Effector memory CD8-positive, alpha-beta T cell (primary cell): ENCODE measurements at regions not wholly inside any gene's neighbourhood (a gene's known extent, or its start where the extent isn't known, plus 50 kb on each side); places are given as distances from the start of the nearest gene placed in this dataset.

Source experiments
- ATAC-seq: fragments of 150-1000 bp; cut with Tn5 transposase; replicated peaks from 2 replicates; pipeline ENCODE4 v1.10.0; 2021; ENCODE audit warnings: mild to moderate bottlenecking, moderate library complexity
- DNase-seq, 3 experiments: peaks; one replicate each; pipeline ENCODE4 v3.0.0; 2021
- H3K27ac Mint-ChIP-seq, 2 donors: one replicate each; pipeline ENCODE4 v1.8.0; 2022; ENCODE audit warnings: mild to moderate bottlenecking in 2 of 2, mixed read lengths in 2 of 2, moderate library complexity in 2 of 2
- H3K27me3 Mint-ChIP-seq, 2 donors: one replicate each; pipeline ENCODE4 v1.8.0; 2022; ENCODE audit warnings: mixed read lengths in 2 of 2
- H3K36me3 Mint-ChIP-seq: one replicate; pipeline ENCODE4 v1.8.0; 2022; ENCODE audit warnings: mild to moderate bottlenecking, moderate library complexity, mixed read lengths; ENCODE audit not compliant: insufficient read depth
- H3K4me1 Mint-ChIP-seq, 2 donors: one replicate each; pipeline ENCODE4 v1.8.0; 2022; ENCODE audit warnings: low read depth in 2 of 2, mixed read lengths in 2 of 2
- H3K4me3 Mint-ChIP-seq, 2 donors: one replicate each; pipeline ENCODE4 v1.8.0; 2022; ENCODE audit warnings: mild to moderate bottlenecking in 2 of 2, mixed read lengths in 2 of 2, moderate library complexity in 2 of 2
- H3K9me3 Mint-ChIP-seq, 2 donors: one replicate each; pipeline ENCODE4 v1.8.0; 2022; ENCODE audit warnings: mixed read lengths in 2 of 2

DNA sequence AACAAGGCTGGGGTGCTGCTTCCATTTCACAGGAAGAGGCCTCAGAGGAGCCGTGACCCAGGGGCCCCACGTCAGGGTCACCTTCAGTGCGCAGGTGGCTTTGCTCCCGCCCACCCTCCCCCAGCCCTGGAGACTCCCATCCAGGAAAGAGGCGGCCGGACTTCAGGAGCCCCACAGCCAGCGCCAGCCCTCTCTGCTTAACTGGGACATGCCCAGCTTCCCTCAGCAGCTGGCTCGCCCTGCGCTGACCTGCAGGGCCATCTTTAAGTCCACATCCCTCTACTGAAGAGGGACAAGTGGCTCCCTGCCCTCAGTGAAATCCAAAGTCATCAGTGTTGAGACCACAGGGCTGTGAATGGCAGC lies 141.9 kb upstream of the PPP2R2D start:
- H3K4me3 Mint-ChIP-seq, result no peak overlapping the region
- H3K27ac Mint-ChIP-seq, result no peak overlapping the region
- DNase-seq (no peak), ATAC-seq (no peak)
- no peaks in the 10 kb centered on the region for H3K9me3 Mint-ChIP-seq
- peaks cover 21 to 31% of the 10 kb centered on the region in 2 donors for H3K27me3 Mint-ChIP-seq
- no peaks in the 10 kb centered on the region for H3K4me1 Mint-ChIP-seq
- no peaks in the 10 kb centered on the region for H3K36me3 Mint-ChIP-seq

DNA sequence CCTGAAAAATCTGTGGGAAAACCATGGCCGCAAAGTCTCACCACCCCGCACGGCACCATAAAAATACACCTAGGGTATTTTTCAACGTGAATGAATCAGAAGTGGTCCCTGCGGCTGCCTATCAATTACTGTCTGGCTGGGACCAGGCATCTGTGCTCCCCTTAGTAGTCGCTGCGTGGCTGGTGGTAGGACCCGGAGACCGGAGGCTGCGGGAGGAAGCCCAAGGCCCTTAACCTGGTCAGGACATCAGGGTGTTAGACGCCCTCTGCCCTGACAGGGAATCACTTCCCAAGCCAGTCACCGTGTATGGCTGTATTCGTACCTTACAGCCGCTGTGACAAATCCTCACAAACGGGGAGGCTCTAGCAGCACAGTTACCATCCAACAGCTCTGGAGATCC lies 141.5 kb upstream of the PPP2R2D start:
- no peak overlapping the region for H3K4me3 Mint-ChIP-seq
- no peaks in the 10 kb centered on the region for H3K36me3 Mint-ChIP-seq
- no peak for ATAC-seq
- no peaks in the 10 kb centered on the region for H3K9me3 Mint-ChIP-seq
- no peaks in the 10 kb centered on the region for H3K4me1 Mint-ChIP-seq
- no peak overlapping the region for H3K27ac Mint-ChIP-seq
- peaks cover 21 to 35% of the 10 kb centered on the region in 2 donors for H3K27me3 Mint-ChIP-seq
- DNase-seq, result no peak

DNA sequence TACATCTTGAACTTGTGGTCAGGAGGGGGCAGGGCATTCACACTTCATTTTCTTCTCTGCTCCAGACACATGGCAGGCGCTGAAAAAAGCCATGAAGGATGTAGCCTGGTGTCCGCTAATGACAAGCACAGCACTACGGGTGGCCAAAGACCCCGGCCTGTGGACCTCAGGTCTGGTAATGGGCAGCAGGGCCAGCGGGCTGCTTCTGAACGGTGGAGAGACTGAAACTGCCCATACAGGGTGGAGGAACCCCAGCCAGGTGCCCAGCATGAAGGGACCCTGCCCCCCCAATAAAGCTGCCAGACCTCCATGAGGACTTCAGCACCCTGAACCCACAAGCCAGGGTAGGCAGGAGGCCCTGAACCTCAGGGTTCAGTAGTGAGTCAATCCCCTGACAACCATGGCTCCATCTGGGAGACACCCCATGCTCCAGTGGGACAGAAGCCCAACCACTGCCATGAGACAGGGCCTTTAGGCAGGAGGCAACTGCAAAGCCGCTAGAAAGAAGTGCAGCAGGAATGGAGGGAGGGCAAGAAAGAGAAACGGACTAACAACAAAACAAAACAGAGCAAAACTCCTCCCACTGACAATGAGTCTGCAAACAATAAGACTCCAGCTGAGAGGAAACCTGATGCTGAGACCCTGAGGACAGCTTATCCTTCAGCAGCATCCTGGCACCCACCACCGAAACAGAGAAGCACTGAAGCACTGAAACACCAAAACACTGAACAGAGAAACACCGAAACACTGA lies 140.2 kb upstream of the PPP2R2D start:
- no peaks in the 10 kb centered on the region for H3K9me3 Mint-ChIP-seq
- H3K27ac Mint-ChIP-seq, result no peak overlapping the region
- ATAC-seq, result no peak
- no peaks in the 10 kb centered on the region for H3K4me1 Mint-ChIP-seq
- H3K36me3 Mint-ChIP-seq, result no peaks in the 10 kb centered on the region
- no peak for DNase-seq
- H3K27me3 Mint-ChIP-seq, result peaks cover 21 to 37% of the 10 kb centered on the region in 2 donors
- no peak overlapping the region for H3K4me3 Mint-ChIP-seq

DNA sequence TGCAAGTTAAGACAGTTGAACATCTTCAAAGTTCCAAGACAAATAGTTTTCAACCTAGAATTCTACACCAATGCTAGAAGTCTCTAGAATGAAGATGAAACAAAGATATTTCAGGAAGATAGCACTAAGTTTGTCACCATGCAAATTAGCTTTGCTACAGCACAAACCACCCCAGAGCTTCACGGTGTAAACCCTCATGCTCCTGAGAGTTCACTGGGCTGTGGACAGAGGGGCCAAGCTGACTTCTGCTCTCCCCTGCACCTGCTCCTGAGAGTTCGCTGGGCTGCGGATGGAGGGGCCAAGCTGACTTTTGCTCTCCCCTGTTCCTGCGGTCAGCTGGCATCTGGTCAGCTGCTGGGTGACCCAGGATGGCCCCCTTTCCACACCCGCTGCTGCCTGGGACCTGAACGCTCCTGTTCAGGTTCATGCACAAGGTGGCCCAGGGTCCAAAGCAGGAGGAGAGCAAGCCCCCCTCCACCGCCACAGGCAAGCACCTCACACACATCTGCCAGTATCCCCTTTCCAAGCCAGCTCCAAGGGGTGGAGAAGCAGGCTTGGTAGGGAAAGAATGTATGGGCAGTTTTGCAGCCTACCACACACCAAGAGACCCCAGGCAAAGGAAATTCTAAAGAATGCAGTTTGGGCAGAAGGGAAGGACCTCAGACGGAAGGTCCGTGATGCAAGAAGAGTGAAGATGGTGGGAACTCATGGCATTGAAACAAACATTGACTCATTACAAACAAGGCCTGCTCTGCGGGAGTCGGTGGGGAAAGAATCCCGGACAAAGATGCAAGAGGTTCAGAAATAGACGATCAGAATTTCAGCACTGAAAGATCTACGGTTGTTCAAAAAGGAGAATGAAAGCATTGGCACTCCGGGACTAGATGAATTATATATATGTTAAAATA lies 137.8 kb upstream of the PPP2R2D start:
- no peak for ATAC-seq
- Mint-ChIP-seq H3K4me3 (no peak overlapping the region), H3K9me3 (no peaks in the 10 kb centered on the region), H3K36me3 (no peaks in the 10 kb centered on the region), H3K27me3 (peaks cover 21 to 43% of the 10 kb centered on the region in 2 donors), H3K4me1 (no peaks in the 10 kb centered on the region), H3K27ac (no peak overlapping the region)
- DNase-seq, result no peak

DNA sequence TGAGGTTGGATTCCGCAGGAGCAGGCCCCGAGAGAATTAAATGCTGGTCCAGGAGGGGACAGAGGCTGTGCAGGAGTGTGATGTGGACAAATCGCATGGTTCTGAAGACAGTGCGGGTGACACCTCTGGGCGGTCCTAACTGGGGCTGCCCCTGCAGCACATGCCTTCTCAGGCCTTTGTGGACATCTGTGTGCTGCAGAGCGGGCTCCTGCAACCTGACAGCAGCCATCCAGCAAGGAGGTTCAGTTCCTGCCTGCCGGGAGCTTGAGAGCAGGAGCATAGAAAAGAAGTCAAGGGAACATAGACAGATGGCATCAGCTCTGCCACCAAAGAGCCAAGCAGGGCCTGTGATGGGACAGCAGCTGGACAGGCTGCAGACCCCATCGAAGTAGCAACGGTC lies 135.9 kb upstream of the PPP2R2D start:
- no peak overlapping the region for H3K4me3 Mint-ChIP-seq
- DNase-seq (no peak), ATAC-seq (no peak)
- H3K27ac Mint-ChIP-seq, result no peak overlapping the region
- H3K36me3 Mint-ChIP-seq, result no peaks in the 10 kb centered on the region
- H3K27me3 Mint-ChIP-seq, result peaks cover 21 to 49% of the 10 kb centered on the region in 2 donors
- H3K9me3 Mint-ChIP-seq, result no peaks in the 10 kb centered on the region
- no peaks in the 10 kb centered on the region for H3K4me1 Mint-ChIP-seq

DNA sequence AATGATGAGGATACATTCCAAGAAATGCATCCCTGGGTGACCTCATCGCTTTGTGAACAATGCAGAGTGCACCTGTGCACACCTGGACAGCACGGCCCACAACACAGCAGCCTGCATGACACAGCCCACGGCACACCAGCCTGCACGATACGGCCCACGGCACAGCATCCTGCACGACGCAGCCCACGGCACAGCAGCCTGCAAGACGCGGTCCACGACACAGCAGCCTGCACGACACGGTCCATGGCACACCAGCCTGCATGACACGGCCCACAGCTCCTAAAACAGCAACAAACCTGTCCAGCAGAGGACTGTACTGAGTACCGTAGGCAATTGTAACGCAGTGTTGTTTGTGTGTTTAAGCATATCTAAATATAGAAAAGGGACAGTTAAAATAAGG lies 134.7 kb upstream of the PPP2R2D start:
- DNase-seq (no peak), ATAC-seq (no peak)
- H3K4me3 Mint-ChIP-seq, result no peak overlapping the region
- no peaks in the 10 kb centered on the region for H3K9me3 Mint-ChIP-seq
- no peaks in the 10 kb centered on the region for H3K36me3 Mint-ChIP-seq
- H3K27ac Mint-ChIP-seq, result no peak overlapping the region
- H3K27me3 Mint-ChIP-seq, result peaks cover 14 to 46% of the 10 kb centered on the region in 2 donors
- no peaks in the 10 kb centered on the region for H3K4me1 Mint-ChIP-seq

DNA sequence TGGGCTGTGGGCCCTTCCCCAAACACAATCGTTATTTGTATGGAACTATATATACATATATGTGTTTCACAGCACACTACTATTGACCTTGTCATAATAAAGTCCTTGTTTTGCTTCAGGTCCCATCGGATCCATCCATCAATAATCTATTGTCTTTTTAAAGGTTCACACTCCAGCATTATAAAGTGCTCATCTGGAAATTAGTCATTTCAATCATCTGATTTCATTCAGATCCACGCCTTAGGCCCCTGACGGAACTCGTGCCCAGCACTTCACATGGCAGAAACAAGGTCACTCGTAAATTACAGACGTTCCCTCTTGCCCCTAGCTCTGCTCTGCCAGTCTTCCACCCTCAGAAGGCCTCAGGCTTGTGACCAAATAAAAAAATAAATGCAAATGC lies 133.1 kb upstream of the PPP2R2D start:
- Mint-ChIP-seq H3K36me3 (no peaks in the 10 kb centered on the region), H3K9me3 (no peaks in the 10 kb centered on the region), H3K27ac (no peak overlapping the region), H3K4me1 (no peaks in the 10 kb centered on the region), H3K27me3 (peaks cover 0 to 44% of the 10 kb centered on the region in 2 donors), H3K4me3 (no peak overlapping the region)
- ATAC-seq (no peak), DNase-seq (no peak)

DNA sequence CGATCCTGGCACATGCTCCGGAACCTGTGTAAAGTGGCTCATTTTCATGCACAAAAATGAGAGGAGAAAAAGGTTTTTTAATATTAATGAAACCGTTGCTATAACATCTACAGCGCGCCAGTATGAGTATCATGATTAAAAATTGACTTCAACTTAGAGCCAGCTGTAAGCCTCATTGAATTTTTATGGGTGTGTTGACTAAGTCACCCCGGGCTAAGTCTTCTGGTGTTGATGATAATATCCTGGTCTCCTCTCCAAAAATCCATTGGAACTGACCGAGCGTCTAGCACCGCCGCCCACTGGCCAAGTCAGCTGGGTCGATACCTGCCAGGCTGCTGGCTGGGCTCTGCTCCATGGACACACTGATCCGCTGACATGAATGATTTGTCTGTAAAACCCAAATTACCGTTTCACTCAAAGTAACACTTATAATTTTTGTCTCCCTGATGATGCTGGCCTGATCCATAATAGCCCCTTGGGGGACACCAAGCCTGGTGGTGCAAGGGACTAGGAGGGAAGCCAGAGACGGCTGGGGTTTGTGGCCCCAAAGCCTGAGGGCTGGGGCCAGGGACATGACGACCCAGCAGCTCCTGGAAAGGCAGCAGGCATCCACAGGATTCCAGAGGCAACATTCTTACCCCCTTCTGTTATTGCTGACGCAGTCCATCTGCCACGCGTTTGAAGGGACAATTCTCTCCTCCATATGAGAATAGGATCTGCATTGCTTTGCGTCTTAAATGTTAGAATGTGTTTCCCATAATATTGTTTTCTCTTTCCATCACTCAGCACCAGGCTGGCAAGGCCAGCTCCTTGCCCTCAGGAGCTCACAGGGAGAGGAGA lies 131.0 kb upstream of the PPP2R2D start:
- H3K4me3 Mint-ChIP-seq, result no peak overlapping the region
- H3K27ac Mint-ChIP-seq, result no peak overlapping the region
- no peaks in the 10 kb centered on the region for H3K36me3 Mint-ChIP-seq
- DNase-seq, result no peak
- H3K9me3 Mint-ChIP-seq, result no peaks in the 10 kb centered on the region
- H3K4me1 Mint-ChIP-seq, result no peaks in the 10 kb centered on the region
- H3K27me3 Mint-ChIP-seq, result peaks cover 0 to 31% of the 10 kb centered on the region in 2 donors
- ATAC-seq, result no peak

DNA sequence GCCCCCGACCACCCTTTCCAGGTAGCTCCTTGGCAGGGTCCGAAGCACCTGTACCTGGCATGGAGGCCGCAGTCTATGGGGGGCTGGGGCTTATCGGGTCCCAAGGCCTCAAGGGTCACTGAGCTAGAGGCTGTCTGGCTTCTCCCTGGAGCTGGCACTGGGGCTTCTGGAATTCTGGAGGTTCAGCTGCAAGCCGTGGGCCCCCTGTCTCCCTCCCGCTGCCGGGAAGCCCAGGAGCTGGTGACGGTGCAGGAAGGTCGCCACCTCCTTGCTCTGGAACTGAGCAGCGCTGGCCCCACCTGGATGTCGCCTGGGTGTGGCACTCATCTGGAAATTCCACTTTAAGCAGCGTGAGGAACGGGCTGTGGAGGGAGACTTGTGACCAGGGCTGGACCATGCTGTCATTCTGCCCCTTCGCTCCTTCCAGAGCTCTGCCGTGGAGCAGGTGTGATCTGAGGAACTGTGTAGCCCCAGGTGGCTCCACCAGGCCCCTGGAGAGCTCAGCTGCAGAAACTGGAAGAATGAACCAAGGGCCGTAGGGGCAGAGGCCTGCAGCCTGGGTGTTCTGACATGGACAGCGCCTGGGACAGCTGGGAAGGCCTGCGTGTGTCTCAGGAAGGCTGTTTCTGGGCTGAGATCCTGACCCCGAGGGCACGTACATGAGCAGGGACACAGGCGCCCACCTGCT lies 129.7 kb upstream of the PPP2R2D start:
- peaks cover 0 to 31% of the 10 kb centered on the region in 2 donors for H3K27me3 Mint-ChIP-seq

DNA sequence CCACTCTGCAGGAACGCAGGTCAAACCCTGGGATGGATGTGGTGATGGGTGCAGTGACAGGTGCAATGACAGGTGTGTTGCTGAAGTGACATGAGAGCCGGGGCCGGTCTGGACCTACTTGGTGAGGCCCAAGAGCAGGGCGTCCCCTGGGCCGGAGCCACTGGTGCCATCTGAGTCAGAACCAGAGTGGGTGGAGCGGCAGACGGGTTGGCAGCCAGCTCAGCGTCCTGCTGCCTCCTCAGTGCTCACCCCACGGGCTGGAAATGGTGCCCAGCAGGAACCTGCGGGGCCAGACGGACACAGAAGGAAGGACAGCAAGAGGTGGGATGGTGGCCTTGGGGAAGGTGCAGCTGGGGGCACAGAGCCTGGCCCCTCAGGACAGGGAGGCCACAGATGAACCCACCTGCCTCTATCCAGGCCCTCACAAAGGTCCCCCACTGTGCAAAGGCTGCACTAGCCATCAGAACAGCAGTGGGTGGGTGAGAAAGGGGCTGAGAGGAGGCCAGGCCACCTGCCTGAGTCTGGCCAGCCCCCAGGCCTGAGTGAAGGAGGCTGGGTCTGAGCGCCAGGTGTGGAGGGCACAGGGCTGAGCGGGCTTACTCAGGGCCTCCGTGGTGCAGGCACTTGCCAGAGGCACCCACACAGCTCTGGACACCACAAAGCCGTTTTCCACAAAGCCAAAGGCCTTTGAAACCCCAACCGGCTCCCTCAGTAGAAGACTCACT lies 129.0 kb upstream of the PPP2R2D start:
- Mint-ChIP-seq H3K27ac (no peak overlapping the region), H3K4me1 (no peaks in the 10 kb centered on the region), H3K9me3 (peaks cover 4 to 6% of the 10 kb centered on the region in 2 donors), H3K27me3 (peaks cover 0 to 31% of the 10 kb centered on the region in 2 donors), H3K36me3 (no peaks in the 10 kb centered on the region), H3K4me3 (no peak overlapping the region)
- ATAC-seq (no peak), DNase-seq (no peak)

More for the DNA sequence above, 129.7 kb upstream of the PPP2R2D start:
- DNase-seq (no peak), ATAC-seq (no peak)
- no peaks in the 10 kb centered on the region for H3K9me3 Mint-ChIP-seq
- H3K4me1 Mint-ChIP-seq, result no peaks in the 10 kb centered on the region
- H3K27ac Mint-ChIP-seq, result no peak overlapping the region
- no peaks in the 10 kb centered on the region for H3K36me3 Mint-ChIP-seq
- H3K4me3 Mint-ChIP-seq, result no peak overlapping the region

DNA sequence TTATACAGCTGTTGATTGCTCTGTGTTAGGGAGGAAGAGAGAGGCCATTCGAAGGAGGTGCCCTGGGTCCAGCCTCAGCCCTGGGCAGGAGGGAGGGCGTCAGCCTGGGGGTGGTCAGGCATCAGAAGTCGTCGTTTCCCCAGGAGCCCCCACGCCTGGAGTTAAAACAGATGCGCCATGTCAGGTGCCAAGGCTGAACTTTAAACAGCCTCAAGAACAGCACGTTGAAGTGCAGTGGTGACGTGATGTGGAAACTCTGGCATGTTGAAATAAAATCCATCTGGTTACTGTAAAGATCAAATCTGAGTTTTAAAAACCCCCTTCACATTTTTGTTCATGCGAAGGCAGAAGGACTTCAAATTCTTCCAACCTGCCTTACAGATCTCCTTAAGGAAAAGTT lies 128.4 kb upstream of the PPP2R2D start:
- Mint-ChIP-seq H3K4me3 (no peak overlapping the region), H3K27ac (no peak overlapping the region), H3K27me3 (peaks cover 0 to 31% of the 10 kb centered on the region in 2 donors), H3K9me3 (peaks cover 8 to 12% of the 10 kb centered on the region in 2 donors), H3K36me3 (no peaks in the 10 kb centered on the region), H3K4me1 (no peaks in the 10 kb centered on the region)
- DNase-seq, result no peak
- ATAC-seq, result no peak
